H54 (cell line): ENCODE measurements at regions not wholly inside any gene's neighbourhood (a gene's known extent, or its start where the extent isn't known, plus 50 kb on each side); places are given as distances from the start of the nearest gene placed in this dataset.
"Not testable (repeated sequence)": the region's sequence is repeated elsewhere in the genome, so short reads cannot be mapped to it uniquely, and the experiment has no call there.

Experiments used
- DNase-seq: peaks from one replicate; pipeline ENCODE4 v3.0.0; 2011; ENCODE audit warnings: low spot score, mixed read lengths; ENCODE audit not compliant: insufficient read length
- FAIRE-seq: peaks from 3 replicates; lab custom pipeline; 2011; peaks lifted over from hg19 to GRCh38; lab: Jason Lieb, UNC
- POLR2A ChIP-seq: IDR thresholded peaks from 2 replicates; pipeline ENCODE4 v1.6.1; 2011; ENCODE audit warnings: low read depth, mild to moderate bottlenecking, low read length

DNA sequence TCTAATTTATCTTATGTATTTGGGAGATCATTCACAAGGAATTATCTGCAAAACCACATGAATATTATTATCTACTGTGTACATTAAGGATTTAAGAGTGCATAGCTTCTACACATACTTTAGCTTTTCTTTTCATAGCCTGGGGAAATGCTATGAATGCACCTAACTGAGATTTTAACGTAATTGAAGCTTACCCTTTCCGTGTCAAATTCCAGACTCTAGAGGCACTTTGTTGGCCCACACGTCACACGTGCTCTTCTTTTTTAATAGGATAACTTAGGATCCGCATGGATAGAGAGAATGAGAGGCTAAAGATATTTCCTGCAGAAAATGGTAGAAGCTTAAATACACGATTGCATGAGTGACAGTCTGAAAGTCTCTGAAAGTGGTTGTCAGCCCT is 481.1 kb downstream of the PCNX1 start:
- DNase-seq = no peak
- TF ChIP-seq POLR2A = no peak
- no peak for FAIRE-seq

DNA sequence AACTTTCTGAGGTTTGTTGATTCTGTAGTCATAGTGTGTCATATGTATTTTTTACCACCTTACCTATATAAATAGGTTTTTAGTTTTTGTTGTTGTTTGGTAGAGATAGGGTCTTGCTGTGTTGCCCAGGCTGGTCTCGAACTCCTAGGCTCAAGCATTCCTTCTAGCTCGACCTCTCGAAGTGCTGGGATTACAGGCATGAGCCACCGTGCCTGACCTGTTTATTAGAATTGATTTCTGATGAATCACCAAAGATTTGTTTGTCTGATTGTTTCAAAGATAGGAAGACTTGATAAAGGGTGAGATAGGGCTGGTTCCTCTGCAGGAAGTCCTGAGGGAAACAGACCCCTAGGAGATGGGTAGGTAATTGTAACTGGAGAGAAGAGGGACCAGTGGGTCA is 481.6 kb downstream of the PCNX1 start:
- DNase-seq (no peak), FAIRE-seq (no peak)
- TF ChIP-seq POLR2A = no peak

DNA sequence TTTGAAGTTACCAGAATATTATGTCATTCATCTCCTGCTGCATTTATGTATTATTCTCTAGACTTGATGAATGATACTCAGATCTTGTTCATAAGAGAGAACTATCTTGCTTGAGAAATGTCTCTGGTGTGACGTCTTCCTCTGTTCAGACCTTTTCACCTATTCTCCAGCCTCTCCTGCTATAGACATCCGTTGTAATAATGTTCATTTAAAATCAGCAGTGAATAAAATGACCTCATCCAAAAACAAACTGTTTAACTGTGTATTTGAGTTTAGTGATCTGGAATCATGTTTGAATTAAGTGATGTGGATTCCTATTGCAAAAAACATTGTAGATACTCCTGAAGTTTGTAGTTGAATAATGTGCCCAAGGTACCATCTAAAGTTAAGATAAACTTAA is 487.1 kb downstream of the PCNX1 start:
- FAIRE-seq = peak; percentile 27
- TF ChIP-seq POLR2A = no peak
- no peak for DNase-seq

DNA sequence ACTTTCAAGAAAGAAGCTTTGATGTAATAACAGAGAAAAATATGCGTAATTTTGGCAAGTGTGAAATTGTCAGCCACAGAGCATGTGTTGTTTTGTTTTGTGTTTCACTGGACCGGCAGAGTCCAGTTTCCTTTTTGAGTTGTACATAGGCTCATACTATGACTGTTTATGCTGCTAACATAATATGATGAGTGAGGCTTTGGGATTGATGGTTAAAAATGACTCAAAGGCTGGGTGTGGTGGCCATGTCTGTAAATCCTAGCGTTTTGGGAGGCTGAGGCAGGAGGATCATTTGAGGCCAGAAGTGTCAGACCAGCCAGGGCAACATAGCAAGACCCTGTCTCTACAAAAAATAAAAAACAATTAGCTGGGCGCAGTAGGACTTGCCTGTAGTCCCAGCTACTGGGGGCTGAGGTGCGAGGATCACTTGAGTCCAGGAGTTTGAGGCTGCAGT is 487.9 kb downstream of the PCNX1 start:
- DNase-seq (no peak), FAIRE-seq (no peak)
- no peak for TF ChIP-seq POLR2A

DNA sequence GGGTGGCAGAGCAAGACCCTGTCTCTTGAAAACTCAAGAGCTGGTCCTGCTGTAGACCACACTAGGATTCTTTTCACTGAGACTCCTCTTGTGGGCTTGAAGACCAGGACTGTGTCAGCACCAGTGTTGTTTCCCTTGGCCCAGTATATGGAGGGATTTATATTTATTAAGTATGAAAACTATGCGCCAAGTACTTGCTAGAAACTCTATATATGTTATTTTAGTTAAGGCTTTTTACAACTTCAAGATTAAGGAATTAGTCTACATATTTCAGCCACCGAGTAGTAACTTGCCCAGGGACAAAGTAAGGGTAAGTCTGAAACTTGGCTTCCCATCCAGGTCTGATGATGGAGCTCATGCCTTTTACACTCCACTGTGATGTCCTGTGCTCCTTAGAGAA is 488.4 kb downstream of the PCNX1 start:
- no peak for TF ChIP-seq POLR2A
- DNase-seq = no peak
- FAIRE-seq = no peak

DNA sequence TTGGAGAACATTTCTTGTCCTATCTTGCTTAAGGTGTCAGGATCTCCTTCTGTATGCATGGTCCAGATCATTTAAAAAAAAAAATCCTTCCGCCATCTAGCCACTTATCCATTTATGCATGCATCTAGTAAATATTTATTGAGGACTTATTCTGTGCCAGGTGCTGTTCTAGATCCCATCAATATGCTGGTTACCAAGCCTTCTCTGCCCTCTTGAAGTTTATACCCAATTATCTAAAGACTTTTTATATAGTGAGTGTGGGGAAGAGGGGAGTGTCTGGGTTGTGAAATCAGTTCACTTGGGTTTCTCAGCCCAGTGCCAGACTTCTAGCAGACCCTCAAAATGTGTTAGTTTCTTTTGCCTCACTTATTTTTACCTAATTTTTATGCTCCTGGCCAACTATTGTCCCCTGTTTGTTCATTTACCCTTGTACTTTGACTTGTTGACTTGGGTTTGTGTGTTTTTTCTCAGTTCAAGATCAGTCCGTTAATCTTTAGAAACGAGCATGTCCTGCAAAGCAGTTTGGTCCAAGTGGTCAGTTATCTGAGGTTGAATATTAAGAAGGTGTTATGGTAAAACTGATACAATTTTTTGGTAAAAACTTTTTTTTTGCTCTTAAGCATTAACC is 488.9 kb downstream of the PCNX1 start:
- no peak for FAIRE-seq
- no peak for DNase-seq
- no peak for TF ChIP-seq POLR2A

DNA sequence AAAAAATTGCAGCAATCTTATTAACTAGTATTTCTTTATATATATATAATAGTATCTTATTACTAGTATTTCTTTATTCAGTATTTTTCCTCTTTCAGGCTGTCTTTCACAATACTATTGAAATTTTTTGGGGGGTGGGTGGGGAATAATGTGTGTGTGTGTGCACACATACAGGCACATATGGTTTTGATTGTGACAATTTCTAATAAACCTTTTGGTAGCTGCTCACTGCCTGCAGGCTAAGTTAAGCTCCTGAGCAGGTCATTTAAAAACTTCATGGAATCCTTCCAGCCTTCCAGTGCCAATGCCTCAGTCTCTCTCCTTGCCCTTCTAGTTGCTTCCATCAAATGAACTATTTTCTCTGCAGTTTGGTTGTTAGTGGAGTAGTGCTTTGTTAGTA is 490.1 kb downstream of the PCNX1 start:
- no peak for FAIRE-seq
- no peak for TF ChIP-seq POLR2A
- no peak for DNase-seq

DNA sequence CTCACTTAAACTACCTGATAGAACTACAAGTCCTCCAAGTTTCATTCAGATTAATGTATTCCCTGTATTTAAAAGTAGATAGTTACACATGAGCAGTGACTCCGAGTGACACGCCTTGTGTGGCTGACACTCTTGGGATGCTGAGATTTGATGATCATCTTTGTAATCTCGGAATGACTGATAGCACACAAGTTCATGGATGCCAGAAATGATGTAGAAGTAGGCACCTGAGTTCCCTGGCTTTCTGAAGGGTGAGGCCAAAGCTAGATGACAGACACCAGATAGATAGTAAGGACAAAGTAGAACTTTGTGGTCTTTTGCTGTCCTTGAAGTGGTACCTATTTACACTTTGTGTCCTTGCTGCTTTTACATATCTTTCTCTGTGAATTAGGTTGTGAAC is 491.2 kb downstream of the PCNX1 start:
- FAIRE-seq (no peak), DNase-seq (no peak)
- TF ChIP-seq POLR2A = no peak

DNA sequence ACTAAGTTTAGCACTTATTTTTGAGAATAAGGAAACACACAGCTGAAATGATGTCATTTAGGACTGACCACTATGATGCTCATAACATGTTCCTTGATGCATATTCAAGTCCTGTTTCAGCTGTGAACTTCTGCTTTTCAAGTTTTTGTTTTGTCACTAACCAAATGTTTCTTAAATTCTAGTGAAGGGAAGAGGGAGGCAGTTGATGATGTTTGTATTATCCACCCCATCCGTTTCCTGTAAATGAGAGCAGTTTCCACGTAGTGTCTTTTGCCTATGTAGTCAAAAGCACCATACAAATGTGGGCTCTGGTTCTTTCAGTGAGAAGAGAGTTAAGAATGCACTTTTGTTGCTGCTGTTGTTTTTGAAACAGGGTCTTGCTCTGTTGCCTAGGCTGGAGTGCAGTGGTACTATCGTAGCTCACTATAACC is 491.8 kb downstream of the PCNX1 start:
- FAIRE-seq = no peak
- no peak for DNase-seq
- TF ChIP-seq POLR2A = no peak

DNA sequence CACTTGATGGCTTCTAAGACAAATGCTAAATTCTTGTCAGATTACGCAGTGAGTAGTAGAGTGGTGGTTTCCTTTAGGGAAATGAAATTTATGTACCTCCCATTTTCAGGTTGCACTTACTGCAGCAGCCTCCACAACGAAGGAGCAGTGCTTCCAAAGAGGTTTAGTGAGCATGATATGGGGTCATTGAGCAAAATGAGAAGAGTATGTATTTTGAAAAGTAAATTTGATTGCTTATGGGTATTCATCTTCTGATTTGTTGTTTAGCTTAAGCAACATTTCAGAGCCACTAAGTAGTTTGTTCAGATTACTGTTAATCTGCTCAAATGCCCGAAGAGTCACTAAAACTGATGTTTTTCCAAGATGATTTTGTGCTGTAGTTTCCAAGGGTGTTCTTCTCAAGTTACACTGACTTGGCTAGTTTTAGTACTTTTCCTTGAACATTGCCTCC is 493.6 kb downstream of the PCNX1 start:
- no peak for FAIRE-seq
- no peak for DNase-seq
- no peak for TF ChIP-seq POLR2A

DNA sequence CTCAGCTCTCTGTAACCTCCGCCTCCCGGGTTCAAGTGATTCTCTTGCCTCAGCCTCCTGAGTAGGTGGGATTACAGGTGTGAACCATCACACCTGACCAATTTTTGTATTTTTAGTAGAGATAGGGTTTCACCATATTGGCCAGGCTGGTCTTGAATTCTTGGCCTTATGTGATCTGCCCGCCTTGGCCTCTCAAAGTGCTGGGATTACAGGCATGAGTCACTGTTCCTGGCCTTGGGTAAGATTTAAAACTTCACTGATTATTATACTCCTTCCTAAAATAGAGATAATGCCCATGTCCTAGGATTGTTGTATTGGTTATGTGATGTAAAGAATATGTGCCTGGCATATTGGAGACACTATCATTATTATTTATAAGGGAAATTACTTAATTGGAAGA is 495.2 kb downstream of the PCNX1 start:
- not testable (repeated sequence) for DNase-seq, FAIRE-seq

DNA sequence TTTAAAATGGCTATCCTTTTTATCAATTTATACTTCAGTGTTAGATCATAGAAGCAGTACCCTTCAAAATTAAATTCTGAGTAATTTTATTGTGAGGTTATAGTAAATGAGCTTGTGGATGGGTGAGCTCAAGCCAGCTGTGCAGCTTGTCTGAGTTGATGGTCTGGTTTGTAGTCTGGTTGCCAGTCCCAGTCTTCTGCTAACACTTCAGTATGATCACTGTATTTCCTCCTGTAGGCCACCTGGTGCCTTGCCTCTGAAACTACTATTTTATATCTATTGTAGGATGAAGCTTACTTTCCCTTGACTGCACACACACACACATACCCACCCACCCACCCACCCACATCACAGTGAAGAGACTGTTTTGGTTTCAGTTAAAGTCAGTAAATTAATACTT is 496.4 kb downstream of the PCNX1 start:
- no peak for FAIRE-seq
- no peak for TF ChIP-seq POLR2A
- DNase-seq = no peak

DNA sequence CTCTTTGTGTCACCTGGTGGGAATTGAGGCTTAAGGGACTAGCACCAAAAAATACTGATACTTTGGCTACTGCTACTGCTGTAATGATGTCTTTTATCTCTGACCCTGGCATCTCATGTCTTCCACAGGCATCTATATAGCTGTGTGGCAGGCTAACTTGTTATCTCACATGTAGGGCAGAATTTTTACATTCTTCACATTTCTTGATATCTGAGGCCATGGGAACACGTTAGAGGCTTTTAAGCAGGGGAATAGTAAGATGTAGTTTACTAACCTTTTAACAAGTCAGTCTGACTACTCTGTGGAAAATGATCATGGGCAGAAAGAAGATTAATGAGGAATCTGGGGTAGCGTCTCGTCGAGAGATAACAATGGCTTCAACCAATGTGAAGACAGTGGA is 498.4 kb downstream of the PCNX1 start:
- DNase-seq = no peak
- TF ChIP-seq POLR2A = no peak
- no peak for FAIRE-seq

DNA sequence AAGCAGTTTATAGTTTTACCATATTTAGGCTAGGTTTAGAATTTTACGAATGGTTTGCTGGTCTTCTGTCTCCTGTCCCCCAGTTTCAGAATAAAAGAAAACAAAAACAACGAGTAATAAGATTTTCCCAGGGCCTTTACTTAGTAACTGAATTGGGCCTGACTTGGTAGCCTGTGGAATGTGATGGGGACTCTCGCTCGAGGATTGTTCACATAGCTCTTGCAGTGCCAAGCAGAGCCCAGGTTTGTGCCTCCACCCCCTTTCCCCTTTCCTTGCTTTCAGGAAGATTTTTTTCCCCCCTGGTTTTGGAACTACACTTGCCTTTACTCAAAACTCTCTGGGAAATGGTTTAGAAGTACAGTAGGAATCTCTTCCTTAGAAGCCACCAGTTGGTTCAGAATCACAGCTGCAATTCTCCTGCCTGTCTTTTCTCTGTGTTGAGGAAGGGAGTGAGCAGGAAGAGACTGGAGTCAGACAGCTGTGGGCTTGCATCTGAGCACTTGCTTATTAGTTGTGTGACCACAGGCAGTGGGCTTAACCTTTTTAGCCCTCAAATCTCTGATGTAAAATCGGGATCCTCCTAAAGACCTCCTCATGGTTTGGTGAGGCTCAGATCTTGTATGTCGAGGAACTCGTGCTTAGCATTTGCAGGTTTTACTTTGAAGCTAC is 501.2 kb downstream of the PCNX1 start:
- TF ChIP-seq POLR2A = no peak
- FAIRE-seq (no peak), DNase-seq (no peak)
